ENCODE measurements at regions not wholly inside any gene's neighbourhood (a gene's known extent, or its start where the extent isn't known, plus 50 kb on each side); places are given as distances from the start of the nearest gene placed in this dataset.

DNA sequence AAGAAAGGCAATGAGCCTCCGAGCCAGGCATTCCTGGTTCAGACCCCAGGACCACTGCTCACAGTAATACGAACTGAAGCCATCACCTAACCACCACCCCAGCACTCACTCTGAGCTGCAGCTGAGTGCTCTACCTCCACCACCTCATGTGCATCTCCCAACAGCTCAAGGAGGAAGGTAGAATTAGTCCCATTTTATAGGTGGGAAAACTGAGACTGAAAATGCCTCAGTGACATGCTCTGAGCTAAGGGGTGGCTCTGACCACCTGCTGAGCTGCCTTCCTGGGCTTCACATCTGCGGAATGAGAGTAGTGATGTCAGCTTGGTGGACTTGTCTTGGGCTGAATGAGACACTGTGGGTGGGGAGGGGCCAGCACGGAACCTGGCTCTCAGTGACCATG is 159.7 kb upstream of the UNC5B start:
- ChIA-PET CTCF (interaction anchor here (0.6 kb wide), 1 partner anchor 72 kb away, joined by 3 read pairs; no protein-coding TSS in a partner anchor), POLR2A (no interaction called here)
- H3K4me3 ChIP-seq (ENCODE audit: low read depth in 2 of 2, low read length in 2 of 2) = no peak overlapping the region
- no peaks in the 10 kb centered on the region for H3K36me3 ChIP-seq (ENCODE audit: control insufficient read depth, insufficient read depth, low read length)
- no peaks in the 10 kb centered on the region for H3K9me3 ChIP-seq (ENCODE audit: control insufficient read depth, insufficient read depth, low read depth, low read length)
- no TSS peak for BruUV-seq (replicated peaks)
- intact Hi-C loops (cut with micrococcal nuclease; ENCODE audit: unreplicated experiment) (no loop called here), in situ Hi-C loops (cut with HindIII; ENCODE audit: low pct_unique_long_range_greater_than_20kb, low sequenced_read_pairs) (no loop called here)
- ATAC-seq (no peak), DNase-seq (ENCODE audit: low read depth, low spot score) (no peak)
- no peak for TF ChIP-seq TCF7L2 (IDR thresholded peaks at IDR 0.05; ENCODE audit: low read depth, low read length)
- TF ChIP-seq, protein P1, sequence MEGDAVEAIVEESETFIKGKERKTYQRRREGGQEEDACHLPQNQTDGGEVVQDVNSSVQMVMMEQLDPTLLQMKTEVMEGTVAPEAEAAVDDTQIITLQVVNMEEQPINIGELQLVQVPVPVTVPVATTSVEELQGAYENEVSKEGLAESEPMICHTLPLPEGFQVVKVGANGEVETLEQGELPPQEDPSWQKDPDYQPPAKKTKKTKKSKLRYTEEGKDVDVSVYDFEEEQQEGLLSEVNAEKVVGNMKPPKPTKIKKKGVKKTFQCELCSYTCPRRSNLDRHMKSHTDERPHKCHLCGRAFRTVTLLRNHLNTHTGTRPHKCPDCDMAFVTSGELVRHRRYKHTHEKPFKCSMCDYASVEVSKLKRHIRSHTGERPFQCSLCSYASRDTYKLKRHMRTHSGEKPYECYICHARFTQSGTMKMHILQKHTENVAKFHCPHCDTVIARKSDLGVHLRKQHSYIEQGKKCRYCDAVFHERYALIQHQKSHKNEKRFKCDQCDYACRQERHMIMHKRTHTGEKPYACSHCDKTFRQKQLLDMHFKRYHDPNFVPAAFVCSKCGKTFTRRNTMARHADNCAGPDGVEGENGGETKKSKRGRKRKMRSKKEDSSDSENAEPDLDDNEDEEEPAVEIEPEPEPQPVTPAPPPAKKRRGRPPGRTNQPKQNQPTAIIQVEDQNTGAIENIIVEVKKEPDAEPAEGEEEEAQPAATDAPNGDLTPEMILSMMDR (IDR thresholded peaks at IDR 0.05) = no peak
- no peak for TF ChIP-seq POLR2AphosphoS5 (IDR thresholded peaks at IDR 0.05; ENCODE audit: low read depth, low read length)
- TF ChIP-seq, protein P2, sequence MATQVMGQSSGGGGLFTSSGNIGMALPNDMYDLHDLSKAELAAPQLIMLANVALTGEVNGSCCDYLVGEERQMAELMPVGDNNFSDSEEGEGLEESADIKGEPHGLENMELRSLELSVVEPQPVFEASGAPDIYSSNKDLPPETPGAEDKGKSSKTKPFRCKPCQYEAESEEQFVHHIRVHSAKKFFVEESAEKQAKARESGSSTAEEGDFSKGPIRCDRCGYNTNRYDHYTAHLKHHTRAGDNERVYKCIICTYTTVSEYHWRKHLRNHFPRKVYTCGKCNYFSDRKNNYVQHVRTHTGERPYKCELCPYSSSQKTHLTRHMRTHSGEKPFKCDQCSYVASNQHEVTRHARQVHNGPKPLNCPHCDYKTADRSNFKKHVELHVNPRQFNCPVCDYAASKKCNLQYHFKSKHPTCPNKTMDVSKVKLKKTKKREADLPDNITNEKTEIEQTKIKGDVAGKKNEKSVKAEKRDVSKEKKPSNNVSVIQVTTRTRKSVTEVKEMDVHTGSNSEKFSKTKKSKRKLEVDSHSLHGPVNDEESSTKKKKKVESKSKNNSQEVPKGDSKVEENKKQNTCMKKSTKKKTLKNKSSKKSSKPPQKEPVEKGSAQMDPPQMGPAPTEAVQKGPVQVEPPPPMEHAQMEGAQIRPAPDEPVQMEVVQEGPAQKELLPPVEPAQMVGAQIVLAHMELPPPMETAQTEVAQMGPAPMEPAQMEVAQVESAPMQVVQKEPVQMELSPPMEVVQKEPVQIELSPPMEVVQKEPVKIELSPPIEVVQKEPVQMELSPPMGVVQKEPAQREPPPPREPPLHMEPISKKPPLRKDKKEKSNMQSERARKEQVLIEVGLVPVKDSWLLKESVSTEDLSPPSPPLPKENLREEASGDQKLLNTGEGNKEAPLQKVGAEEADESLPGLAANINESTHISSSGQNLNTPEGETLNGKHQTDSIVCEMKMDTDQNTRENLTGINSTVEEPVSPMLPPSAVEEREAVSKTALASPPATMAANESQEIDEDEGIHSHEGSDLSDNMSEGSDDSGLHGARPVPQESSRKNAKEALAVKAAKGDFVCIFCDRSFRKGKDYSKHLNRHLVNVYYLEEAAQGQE (IDR thresholded peaks at IDR 0.05; ENCODE audit: insufficient read depth in 1 of 2, low read depth in 2 of 2, low read length in 1 of 2) = no peak
- TF ChIP-seq SIN3A (IDR thresholded peaks at IDR 0.05; ENCODE audit: borderline replicate concordance, insufficient read depth, low read depth, low read length) = no peak
- H3K27me3 ChIP-seq (ENCODE audit: control insufficient read depth, insufficient read depth, low read length) = peaks cover 9% of the 10 kb centered on the region
- no peaks in the 10 kb centered on the region for H3K4me1 ChIP-seq (ENCODE audit: control insufficient read depth, insufficient read depth, low read length)
- no peak overlapping the region for H3K27ac ChIP-seq (ENCODE audit: low read length)

DNA sequence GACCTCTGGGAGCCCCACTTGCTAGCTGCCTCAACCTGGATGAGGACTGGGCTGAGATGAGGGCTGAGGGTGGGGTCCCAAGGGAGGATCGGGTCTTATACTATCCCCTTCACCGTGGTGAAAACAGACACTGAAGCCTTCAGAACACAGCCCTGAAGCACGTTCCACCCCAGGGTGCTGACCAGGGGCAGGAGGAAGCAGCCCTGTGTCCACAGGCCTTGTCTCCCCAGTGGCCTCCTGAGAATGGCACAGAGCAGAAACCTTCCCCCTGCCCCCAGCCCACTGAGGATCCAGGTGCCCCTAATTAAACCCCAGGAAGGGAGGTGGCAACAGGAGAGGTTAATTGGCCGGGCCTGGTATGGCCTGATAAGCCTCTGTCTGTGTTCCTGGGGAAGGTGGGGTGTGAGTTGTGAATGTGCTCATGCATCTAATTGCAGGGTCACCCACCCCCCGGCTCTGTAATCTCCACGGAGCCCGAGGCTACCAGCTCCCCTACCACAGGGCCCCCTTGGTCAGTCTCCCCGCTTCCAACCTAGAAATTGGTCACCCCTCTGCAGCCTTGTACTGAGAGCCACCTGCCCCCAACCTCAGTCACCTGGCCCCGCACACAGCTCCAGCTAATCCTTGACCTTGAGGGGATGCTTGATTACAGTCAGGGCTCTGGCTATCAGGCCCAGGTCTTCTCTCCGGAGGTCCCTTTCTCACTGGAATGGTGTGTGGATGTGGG is 159.0 kb upstream of the UNC5B start:
- no peaks in the 10 kb centered on the region for H3K9me3 ChIP-seq (ENCODE audit: control insufficient read depth, insufficient read depth, low read depth, low read length)
- ATAC-seq (no peak), DNase-seq (ENCODE audit: low read depth, low spot score) (no peak)
- H3K36me3 ChIP-seq (ENCODE audit: control insufficient read depth, insufficient read depth, low read length) = no peaks in the 10 kb centered on the region
- peaks cover 13% of the 10 kb centered on the region for H3K27me3 ChIP-seq (ENCODE audit: control insufficient read depth, insufficient read depth, low read length)
- H3K27ac ChIP-seq (ENCODE audit: low read length) = no peak overlapping the region
- BruUV-seq (replicated peaks) = no TSS peak
- intact Hi-C loops (cut with micrococcal nuclease; ENCODE audit: unreplicated experiment) (no loop called here), in situ Hi-C loops (cut with HindIII; ENCODE audit: low pct_unique_long_range_greater_than_20kb, low sequenced_read_pairs) (no loop called here)
- H3K4me1 ChIP-seq (ENCODE audit: control insufficient read depth, insufficient read depth, low read length) = no peaks in the 10 kb centered on the region
- TF ChIP-seq SIN3A (IDR thresholded peaks at IDR 0.05; ENCODE audit: borderline replicate concordance, insufficient read depth, low read depth, low read length) = no peak
- TF ChIP-seq TCF7L2 (IDR thresholded peaks at IDR 0.05; ENCODE audit: low read depth, low read length) = no peak
- TF ChIP-seq, protein P2 (IDR thresholded peaks at IDR 0.05; ENCODE audit: insufficient read depth in 1 of 2, low read depth in 2 of 2, low read length in 1 of 2) = no peak
- TF ChIP-seq POLR2AphosphoS5 (IDR thresholded peaks at IDR 0.05; ENCODE audit: low read depth, low read length) = no peak
- TF ChIP-seq, protein P1 (IDR thresholded peaks at IDR 0.05) = no peak
- CTCF ChIA-PET = no interaction called here
- POLR2A ChIA-PET = interaction anchor here (0.6 kb wide), 1 partner anchor 49 kb away, joined by 3 read pairs; no protein-coding TSS in a partner anchor
- H3K4me3 ChIP-seq (ENCODE audit: low read depth in 2 of 2, low read length in 2 of 2) = no peak overlapping the region

All from Panc1 (cell line).